ENCODE measurements at regions not wholly inside any gene's neighbourhood (a gene's known extent, or its start where the extent isn't known, plus 50 kb on each side); places are given as distances from the start of the nearest gene placed in this dataset.

DNA sequence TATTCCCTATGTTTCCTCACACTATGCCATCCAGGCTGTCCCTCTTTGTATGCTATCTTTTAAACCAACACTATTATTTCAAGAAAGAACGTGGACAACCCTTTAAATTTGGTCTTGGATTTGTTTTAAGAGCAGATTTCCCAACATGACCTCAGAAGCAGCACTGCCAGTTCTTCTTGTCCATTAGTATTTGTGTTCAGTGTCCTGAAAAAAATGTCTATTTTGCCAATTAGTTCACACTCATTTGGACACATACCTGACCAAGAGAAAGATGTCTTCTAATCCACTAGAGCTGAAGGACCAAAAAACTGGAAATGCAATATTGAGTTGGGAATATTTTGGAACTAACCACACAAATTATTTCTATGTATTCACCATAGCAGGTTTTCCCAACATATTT, 223.2 kb upstream of the CNKSR2 start:
- no peak overlapping the region for H3K27ac ChIP-seq
- DNase-seq (no peak), ATAC-seq (no peak)
- intact Hi-C loops (cut with DNase I): no loop called here
- H3K4me3 ChIP-seq: no peak overlapping the region
- H3K36me3 ChIP-seq: no peaks in the 10 kb centered on the region
- TF ChIP-seq, protein P1, sequence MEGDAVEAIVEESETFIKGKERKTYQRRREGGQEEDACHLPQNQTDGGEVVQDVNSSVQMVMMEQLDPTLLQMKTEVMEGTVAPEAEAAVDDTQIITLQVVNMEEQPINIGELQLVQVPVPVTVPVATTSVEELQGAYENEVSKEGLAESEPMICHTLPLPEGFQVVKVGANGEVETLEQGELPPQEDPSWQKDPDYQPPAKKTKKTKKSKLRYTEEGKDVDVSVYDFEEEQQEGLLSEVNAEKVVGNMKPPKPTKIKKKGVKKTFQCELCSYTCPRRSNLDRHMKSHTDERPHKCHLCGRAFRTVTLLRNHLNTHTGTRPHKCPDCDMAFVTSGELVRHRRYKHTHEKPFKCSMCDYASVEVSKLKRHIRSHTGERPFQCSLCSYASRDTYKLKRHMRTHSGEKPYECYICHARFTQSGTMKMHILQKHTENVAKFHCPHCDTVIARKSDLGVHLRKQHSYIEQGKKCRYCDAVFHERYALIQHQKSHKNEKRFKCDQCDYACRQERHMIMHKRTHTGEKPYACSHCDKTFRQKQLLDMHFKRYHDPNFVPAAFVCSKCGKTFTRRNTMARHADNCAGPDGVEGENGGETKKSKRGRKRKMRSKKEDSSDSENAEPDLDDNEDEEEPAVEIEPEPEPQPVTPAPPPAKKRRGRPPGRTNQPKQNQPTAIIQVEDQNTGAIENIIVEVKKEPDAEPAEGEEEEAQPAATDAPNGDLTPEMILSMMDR (IDR thresholded peaks at IDR 0.05): no peak
- no peaks in the 10 kb centered on the region for H3K4me1 ChIP-seq
- no peaks in the 10 kb centered on the region for H3K27me3 ChIP-seq
- H3K9me3 ChIP-seq: no peaks in the 10 kb centered on the region

DNA sequence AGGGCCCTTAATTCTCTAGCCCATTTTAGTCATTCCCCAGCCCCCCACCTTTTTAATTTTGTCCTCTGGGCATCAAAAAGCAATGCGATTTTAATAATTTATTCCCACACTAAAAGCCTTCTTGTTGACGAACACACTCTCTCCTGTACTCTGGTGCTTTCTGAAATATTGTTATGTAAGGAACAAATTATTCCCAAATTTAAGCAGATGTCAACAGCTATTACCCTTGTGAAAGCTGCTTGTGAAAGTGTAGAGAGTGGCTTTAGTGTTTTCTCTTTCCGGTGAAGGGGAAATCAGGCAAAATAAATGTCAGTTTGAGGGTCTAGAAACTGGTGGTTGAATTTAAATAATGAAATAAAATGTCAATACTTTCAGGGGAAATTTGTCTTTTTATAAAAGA, 221.2 kb upstream of the CNKSR2 start:
- intact Hi-C loops (cut with DNase I): no loop called here
- ATAC-seq: no peak
- Histone ChIP-seq H3K36me3 (no peaks in the 10 kb centered on the region), H3K4me1 (no peaks in the 10 kb centered on the region), H3K4me3 (no peak overlapping the region), H3K27ac (no peak overlapping the region), H3K27me3 (no peaks in the 10 kb centered on the region), H3K9me3 (no peaks in the 10 kb centered on the region)
- no peak for DNase-seq
- TF ChIP-seq, protein P1 (IDR thresholded peaks at IDR 0.05): no peak

DNA sequence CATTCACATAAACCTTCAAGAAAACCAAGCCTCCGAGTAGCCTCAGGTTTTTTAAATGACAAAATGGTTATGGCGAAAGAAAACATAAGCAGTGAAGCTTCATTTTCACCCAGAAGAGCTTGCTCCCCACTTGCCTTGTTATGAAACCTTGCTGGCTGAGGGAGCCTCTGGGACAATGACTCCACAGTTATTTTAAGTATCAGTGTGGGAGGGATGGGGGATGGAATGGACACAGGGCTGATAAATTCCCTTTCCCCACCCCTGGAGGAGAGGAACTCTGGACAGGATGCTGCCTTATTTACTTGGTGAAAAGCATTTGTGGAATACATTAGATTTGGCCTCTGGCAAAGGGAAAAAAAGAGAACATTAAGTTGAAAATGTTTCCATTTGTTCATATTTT, 220.7 kb upstream of the CNKSR2 start:
- DNase-seq: peak in 2 of 4 donors; percentile 16 to 45
- intact Hi-C loops (cut with DNase I): no loop called here

DNA sequence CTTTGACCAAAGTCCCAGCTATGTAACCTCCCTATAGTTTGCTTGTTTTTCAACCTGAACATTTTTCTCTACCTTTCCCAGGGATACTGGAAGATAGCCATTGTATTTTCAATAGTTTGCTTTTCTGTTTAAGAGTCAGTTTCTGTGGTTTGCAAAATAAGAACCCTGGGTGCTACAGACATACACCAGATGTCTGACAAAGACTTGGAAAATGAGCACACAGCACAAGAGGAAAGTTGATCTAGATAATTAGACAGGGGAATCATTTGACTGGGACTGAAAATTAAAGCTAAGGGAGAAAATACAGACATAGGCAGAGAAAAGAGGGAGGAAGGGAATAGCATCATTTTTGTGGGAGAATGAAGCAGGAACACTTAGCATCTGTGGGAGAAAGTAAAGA, 218.3 kb upstream of the CNKSR2 start:
- Histone ChIP-seq H3K4me1 (no peaks in the 10 kb centered on the region), H3K9me3 (no peaks in the 10 kb centered on the region), H3K27ac (no peak overlapping the region), H3K36me3 (no peaks in the 10 kb centered on the region), H3K4me3 (no peak overlapping the region), H3K27me3 (no peaks in the 10 kb centered on the region)
- intact Hi-C loops (cut with DNase I): no loop called here
- TF ChIP-seq, protein P1 (IDR thresholded peaks at IDR 0.05): no peak
- ATAC-seq (no peak), DNase-seq (peak in 2 of 4 donors; percentile 40 to 54)

More for the DNA sequence above, 220.7 kb upstream of the CNKSR2 start:
- H3K9me3 ChIP-seq: no peaks in the 10 kb centered on the region
- no peaks in the 10 kb centered on the region for H3K4me1 ChIP-seq
- ATAC-seq: peak; percentile 64
- no peak overlapping the region for H3K27ac ChIP-seq
- H3K27me3 ChIP-seq: no peaks in the 10 kb centered on the region
- no peak overlapping the region for H3K4me3 ChIP-seq
- H3K36me3 ChIP-seq: no peaks in the 10 kb centered on the region
- TF ChIP-seq, protein P1 (IDR thresholded peaks at IDR 0.05): no peak

DNA sequence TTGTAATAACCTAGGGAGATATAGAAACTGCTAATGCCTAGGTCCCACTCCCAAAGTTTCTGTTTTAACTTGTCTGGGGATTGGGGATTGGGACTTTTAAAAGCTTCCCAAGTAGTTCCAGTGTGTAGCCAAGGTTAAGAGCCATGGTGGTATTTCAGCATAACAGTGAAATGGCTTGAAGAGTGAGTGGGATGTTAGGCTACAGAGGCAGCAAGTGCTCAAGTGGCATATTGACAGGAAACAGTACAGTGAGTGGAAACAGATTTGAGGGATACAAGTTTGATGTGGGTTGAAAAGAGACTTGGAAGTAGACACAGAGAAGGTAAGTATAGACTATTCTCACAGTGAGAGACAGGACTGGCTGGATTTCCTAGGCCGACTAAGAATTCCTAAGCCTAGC, 217.6 kb upstream of the CNKSR2 start:
- TF ChIP-seq, protein P1 (IDR thresholded peaks at IDR 0.05): no peak
- intact Hi-C loops (cut with DNase I): no loop called here
- no peak overlapping the region for H3K4me3 ChIP-seq
- no peaks in the 10 kb centered on the region for H3K36me3 ChIP-seq
- H3K9me3 ChIP-seq: no peaks in the 10 kb centered on the region
- ATAC-seq (no peak), DNase-seq (no peak)
- H3K27me3 ChIP-seq: no peaks in the 10 kb centered on the region
- H3K27ac ChIP-seq: no peak overlapping the region
- no peaks in the 10 kb centered on the region for H3K4me1 ChIP-seq

Data from left lung (tissue), 4 donors.